ENCODE measurements at regions not wholly inside any gene's neighbourhood (a gene's known extent, or its start where the extent isn't known, plus 50 kb on each side); places are given as distances from the start of the nearest gene placed in this dataset.

DNA sequence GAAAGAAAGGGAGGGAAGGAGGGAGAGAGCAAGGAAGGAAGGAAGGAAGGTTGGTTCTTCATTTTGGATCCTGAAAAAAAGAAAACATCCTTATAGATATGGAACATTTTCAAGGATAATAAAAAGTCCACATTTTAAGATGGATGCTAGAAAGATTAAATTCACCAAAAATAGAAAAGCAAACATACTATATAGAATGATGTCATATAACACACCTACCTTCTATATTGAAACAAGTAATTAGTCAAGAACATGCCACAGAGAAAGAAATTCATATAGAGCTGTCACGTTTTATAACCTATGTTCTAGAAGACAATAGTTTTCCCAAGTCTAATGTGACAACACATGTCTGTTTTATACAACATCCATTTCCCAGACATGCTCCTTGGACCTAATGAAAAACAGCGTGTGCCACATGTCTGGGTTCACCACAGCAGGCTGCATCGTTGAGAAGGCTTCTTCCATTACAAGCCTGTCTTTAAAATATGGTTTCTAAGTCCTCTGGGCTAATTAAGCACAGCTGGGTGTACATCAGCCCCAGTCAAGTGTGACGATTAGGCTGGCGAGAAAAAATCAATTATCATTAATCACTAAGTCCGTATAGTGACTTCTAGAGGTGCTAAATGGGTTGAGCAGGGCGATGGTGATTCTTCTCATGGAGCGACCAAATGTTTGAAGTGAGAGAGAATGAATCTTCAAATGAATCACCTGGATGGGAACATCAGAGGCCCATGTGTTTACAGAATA lies 301.8 kb downstream of the TLE1 start:
- no peak for DNase-seq

DNA sequence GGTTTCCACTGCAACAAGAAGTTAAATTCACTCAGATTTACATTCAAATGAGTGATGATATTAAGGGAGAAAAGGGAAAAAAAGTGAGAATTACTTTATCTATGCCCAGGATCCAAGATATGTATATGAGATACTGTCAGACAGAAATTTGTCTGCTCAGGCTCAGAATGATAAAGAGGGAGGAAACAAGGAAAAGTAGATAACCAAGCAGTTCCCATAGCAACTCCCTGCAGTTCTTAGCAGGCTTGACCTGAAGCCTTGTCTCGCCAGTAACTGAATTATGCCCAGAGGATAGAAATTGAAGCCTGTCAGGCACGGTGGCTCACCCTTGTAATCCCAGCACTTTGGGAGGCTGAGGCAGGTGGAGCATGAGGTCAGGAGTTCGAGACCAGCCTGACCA lies 304.4 kb downstream of the TLE1 start:
- DNase-seq = no peak

DNA sequence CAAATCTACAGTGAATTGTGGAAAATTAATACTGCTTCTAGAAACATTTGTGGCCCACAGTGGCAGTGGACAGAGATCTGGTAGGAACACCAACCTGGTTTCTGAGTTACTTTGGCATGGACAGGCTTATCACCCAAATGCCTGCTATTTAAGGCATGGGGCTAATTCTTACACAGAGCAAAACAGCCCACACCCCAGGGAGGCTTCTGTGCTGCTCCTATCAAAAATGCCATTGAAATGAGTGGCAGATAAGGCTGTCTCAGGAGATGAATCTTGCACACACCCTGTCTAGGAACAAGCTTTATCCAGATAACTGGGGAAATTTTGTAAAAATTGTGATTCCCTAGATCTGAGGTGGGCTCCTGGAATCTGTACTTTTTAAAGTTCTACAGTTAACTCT lies 307.1 kb downstream of the TLE1 start:
- no peak for DNase-seq

DNA sequence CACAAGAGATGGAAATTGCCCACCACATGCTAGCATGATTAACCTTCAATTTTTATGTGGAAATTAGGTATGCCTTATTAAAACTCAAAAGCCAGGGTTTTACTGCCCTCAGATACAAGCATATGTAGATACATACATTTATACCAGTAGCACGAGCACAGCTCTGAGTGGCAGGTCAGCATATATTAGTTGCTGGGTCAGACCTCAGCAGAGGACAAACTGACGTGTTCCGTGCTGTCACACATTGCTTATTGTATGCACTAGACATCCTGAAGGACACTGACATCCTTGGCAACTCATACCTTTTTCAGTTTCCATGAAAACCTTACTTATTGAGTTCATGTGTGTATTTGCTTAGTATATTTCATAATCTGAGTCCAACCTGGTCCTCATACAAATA lies 307.7 kb downstream of the TLE1 start:
- DNase-seq = no peak

DNA sequence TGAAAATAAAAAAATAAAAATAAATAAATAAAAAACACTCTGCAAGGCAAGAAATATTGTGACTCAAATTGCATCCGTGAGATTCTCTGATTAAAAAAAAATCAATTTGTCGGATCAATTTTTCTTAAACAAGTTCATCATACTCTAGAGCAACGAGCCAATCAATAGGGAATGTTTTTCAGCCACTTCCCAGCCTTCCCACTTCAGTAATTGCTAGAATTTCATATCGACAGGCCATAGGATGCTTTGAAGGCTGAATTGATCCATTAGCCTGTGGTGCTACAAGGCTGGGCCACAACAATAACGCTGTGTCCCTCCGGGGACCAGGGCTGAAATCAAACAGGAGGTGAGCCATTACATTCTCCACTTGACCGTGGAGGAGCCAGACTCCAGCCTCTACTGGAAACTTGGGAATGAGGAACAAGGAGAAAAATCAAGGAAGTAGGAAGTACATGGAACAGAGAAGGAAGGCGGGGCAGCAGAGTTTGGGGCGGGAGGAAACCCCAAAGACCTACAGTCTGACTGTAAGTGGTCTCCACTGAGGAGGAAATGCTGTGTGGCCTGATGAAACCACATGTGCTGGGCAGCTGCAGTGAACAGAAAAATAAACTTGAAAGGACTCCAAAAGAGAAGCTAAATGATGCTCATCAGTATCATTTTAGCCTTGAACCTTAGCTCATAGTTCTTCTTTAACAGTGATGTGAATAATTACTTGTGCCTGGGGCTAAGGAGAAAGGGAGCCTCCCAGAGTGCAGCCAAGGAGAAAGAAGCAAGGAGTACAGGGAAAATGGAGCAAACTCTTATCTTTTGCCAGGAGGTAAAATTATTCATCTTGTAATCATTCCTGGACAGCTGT lies 308.6 kb downstream of the TLE1 start:
- DNase-seq = no peak

DNA sequence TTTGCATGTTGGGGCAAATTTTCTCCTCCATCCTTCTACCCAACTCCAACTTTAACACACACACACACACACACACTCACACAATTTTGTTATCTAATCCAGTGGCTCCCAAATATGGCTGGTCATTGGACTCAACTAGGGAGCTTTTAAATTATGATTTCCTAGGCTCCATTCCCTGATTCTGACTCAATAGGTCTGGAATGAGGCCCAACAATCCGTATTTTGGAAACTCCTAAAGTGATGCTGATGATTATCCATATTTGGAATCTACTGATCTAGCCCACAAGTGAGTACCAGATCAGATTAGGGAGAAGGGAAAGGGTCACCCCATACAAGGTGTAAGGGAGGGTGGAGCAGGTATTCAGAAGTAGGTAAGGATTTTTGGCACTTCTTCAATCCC lies 309.7 kb downstream of the TLE1 start:
- no peak for DNase-seq

DNA sequence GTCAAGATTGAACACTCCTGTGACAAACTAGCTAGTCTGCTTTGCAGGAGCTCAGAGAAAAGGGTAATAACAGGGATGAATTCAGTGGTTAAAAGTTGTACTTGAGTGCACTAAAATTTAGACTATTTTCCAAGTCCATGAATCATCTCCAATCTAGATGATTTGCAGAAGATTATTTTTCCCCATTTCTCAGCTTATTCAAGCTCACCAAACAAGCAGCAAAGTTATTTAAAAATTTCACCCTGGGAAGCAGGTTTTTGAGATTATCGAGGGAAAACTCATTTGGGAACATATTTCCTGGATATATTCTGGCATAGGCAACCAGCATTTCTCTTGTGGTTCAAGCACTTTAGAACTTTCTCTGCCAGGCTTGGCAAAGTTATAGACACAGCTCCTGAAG lies 311.4 kb downstream of the TLE1 start:
- DNase-seq = no peak

DNA sequence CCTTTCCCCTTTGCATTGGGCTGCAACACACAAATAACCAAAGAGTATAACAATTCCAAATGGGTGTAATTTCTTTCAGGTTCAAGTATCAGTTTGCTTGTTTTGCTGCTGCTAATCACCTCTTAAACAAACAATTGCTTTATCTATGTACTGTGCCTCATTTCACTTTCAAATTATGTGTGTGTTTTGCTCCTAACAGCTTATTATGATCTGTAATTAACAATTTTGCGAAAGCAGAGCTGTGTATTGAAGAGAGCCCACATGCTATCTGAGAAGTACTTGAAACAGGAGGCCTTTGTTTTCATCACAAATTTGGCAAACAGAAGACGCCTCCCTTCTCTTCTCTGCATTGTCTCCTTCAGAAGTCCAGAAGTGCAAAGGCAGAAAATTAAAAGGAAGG lies 312.0 kb downstream of the TLE1 start:
- no peak for DNase-seq

DNA sequence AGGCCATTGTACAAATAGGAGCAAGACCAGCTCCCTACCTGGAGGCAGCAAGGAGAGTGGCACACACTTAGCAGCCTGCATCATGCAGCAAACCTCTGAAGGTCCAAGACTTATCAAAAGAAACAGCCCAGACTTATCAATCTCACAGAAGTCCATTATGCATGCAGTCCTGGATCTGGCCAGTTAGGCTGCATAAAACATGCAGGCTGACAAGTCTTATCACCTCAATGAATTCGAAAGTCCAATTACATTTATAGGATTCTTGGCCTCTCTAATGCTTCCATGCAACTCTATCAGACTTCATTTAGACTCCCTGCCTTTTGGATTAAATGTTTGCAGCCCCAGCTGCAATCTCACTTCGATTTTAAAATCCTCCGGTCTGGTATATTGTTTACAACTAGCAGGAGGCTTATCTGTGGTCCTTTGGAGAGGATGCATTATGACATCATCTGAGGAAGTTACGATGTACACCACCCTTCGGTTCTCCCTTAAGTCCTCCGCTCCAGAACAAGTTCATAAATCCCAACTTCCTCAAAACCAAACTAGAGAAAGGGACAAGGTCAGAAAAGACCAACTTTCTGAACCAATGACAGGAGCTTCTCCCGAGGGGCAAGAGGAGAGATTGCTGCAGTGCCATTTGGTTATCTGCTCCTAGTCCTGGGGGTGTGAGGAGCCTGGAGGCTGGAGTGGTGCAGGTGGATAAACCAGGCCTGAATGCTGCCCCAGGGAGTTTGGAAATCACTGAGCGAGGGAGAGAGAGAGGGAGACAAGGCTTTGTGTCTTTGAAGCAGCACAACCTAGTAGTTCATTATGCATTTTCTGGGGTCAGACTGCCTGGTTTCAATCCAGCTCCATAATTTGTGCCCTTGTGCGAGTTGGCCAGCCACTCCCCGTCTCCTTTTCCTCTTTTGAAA lies 313.9 kb downstream of the TLE1 start:
- no peak for DNase-seq

DNA sequence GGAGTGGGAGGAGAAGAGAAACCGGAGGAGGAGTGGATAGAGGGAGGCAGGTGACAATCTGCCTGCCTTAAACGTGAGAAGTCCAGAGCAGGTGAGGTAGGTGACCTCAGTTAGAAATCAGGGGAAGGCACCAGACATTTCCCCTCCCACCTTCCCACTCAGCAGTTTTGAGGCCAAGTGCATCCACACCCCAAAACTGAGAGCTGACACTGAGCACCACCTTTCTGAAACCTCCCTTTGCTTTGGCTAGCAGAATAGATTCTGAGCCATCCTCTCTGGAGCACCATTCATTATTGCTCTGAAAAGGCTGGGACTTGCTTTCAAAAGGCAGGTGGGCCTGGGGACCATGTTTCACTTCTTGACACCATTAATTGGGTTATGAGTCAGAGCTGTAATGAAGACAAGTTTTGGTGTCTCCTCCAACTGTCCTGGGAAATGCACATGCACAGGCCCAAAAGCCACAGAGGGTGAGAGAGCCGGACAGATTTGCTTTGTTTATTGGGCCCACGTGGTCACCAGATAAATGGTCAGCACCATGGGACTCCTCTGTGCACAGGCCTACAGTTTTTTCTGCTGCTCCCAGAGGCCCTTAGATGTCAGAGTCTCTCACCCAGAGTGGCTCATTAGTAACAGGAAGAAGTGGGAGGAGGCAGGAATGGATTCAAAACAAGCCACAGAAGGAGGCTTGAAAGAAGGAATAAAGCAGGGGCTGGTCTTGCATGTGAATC lies 314.7 kb downstream of the TLE1 start:
- DNase-seq = no peak

DNA sequence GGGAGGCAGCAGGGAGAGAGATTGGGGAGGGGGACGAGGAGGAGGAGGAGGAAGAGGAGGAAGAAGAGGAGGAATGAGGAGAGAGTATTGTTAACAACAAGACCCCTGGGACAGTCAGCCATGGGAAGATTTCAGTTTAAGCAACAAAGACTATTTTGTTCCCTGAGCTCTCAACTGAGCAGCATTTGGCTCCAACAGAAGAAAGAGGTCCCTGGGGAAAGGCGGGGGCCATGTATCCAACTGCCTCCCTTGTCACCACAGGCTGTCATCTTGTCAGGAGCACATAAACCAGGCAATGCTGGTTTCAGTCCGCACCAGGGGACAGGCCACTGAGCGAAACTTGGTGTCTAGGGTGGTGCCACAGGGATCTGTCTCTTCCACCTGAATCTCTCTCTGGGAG lies 316.1 kb downstream of the TLE1 start:
- no peak for DNase-seq

DNA sequence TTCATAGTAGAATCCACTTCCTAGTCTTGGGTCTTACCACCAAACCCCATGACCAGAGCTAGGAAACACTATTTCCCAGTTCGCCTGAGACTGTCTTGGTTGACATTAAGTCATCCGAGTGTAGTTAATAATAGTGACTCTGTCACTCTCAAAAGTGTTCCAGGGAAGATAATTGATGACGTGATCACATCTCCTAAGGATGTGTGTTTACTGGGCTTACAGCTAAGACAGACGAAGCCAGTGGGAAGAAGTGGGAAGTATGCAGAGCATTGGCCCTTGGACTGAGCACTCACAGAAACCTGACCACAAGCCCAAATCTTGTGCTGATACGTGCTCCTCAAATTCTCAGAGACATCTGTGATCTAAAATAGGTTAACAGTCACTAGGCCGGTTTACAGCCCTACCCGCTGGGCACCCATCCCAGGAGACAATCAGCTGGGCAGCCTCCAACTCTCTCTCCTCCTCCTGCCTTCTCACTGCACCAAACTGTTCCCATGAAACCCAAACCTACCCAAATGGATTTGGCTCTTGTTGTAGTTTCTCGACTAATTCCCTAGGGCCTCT lies 316.6 kb downstream of the TLE1 start:
- no peak for DNase-seq

DNA sequence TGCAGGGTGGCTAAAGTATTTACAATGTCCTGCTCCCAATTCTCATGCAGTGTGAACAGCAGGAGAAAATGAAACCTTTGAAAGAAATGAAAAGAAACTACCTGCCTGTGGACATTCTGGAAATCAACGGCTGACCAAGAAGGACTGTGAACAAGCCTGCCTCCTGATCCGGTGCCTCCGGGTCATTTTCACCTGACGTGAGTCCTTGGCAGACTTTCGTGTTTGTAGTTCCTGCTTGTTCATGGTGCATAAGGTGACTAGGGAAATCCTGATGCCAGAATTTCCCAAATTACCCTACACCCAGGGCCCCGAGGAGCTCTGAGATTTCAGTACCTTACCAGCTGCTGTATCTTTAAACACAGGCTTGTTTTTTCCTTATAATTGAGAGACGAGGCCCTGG lies 317.5 kb downstream of the TLE1 start:
- DNase-seq = no peak

DNA sequence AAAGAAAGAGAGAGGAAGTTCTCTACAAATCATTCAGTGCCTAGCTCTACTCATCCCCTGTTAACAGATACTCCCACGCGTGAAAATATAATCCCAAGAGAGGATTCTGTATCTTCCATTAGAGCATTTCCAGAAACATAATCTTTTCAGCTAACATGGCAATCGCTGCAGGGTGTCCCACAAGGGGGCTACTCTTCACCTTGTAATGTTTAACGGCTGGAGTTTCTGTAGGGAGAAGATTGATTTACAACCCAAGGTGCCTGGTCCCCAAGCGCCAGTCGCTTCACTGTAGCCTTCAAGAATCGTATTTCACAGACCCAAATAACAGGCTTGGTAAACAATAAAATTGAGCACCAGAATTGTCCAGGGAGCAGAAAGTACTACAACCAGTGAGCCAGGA lies 318.7 kb downstream of the TLE1 start:
- no peak for DNase-seq

DNA sequence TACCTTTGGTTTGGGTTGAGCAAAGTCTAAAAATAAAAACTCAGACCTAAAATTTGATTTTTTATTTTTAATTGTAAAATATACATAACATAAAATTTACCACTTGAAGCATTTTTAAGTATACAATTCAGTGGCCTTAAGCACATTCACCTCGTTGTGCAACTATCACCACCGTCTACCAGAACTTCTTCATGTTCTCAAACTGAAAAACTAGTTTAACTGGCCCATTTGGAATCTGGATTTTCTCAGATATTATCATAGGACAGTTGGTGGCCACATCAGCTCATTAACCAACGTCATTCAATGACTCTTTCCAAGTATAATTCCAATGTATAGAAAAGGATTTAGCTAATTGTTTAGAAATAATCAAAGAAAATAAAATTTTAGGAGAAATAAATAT lies 319.3 kb downstream of the TLE1 start:
- DNase-seq = no peak

DNA sequence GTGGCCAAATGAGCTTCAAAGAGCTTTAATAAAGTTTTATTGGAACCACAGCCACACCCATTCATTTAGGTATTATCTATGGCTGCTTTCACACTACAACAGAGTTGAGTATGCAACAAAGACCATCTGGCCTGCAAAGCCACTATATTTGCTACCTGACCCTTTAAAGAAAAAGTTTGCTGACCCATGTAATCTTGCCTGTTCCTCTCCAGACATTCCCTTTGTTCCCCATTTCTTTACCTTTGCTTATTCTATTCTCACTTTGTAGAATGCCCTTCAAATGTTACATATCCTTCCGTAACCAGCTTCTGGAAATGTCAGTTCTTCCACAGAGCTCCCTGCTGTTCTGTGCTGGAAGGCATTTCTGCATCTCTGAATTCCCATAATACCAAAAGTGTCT lies 320.2 kb downstream of the TLE1 start:
- no peak for DNase-seq

DNA sequence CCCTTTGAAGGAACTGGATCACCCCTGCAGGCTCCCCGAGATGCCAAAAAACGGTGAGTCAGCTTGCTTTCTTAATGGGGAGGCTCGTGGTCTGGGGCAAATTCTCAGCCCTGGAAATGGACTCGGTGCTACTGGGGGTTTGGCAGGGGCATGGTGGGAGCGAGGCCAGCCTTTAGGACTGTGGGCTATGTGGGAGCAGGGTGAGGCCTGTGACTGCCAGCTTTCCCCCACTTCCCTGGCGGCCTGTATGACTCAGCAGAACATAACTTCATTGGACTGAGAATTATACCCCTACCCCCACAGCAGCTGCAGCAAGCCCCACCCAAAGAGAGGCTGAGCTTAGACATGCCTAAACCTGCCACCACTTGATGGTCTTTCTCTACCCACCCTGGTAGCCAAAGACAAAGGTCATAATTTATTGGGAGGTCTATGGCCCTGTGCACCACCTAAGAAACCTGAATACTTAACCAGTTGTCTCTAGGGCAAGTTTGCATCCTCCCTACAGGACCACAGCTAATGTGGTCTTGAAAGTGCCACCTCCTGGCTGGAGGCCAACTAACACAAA lies 325.3 kb downstream of the TLE1 start:
- no peak for DNase-seq

DNA sequence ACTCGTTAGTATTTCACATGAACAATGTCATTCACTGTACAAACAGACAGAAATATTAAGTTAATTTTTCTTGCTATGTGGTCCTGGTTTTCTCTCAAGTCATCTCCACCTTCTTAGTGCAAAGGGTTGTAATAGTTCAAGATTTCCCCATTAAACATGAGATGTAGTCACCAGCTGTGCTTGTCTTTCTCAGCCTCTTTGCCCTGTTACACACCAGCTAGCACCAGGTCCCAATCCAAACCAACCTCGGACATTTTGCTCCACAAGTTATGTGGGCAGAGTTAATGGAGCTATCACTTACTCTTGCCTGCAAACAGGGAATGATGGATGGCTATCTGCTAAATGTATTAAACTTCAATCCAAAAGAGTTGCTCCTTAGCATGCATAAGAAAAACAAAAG lies 328.1 kb downstream of the TLE1 start:
- DNase-seq = no peak

DNA sequence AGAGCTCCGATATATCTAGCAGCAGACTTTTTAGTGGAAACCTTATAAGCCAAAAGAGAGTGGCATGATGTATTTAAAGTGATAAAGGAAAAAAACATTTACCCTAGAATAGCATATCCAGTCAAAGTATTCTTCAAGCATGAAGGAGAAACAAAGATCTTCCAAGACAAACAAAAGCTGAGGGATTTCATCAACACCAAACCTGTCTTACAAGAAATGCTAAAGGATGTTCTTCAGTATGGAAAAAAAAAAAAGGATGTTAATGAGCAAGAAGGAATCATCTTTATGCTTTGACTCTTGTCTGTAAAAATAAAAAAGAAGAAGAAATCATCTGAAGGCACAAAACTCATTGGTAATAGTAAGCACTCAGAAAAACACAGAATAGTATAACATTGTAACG lies 338.2 kb downstream of the TLE1 start:
- DNase-seq = no peak

DNA sequence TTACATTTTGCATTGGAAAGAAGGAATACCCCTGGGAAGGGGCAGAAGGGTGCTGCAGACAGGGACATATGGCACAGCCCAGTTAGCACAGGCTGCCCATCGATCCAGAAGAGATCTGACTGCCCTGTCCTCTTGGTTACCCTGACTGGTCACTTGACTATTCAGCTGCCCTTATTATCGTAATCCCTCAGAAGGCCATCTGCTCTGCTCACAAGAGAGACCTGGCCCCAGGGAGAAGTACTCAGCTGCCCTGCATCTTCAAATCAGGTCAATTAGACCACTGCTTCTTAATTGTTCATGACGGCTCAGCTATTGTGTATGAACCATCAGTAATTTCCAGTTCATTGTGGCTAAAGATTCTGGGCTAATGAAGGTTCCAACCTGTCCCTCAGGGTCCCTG lies 345.0 kb downstream of the TLE1 start:
- no peak for DNase-seq

DNA sequence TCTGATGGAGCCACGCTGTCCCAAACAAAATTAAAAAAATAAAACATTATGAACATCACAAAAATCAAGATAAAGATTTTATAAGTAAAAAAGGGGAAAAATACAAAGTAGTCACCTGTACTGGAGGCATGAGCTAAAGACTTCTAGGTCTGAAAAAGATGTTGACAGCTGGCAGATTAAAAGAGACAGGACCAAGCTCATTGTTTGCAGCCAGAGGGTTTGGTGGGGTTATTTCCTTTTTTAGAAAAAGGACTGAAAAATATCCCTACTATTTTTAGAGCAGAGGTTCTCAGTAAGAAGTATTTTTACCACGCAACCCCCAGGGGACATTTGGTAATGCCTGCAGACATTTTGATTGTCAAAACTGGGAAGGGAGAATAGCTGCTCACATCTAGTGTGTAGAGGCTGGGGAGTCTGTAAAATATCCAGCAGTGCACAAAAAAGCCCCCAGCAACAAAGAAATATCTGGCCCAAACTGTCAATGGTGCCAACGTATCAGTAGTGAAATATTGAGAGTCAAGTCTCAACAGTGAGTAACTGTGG lies 353.4 kb downstream of the TLE1 start:
- DNase-seq = no peak

DNA sequence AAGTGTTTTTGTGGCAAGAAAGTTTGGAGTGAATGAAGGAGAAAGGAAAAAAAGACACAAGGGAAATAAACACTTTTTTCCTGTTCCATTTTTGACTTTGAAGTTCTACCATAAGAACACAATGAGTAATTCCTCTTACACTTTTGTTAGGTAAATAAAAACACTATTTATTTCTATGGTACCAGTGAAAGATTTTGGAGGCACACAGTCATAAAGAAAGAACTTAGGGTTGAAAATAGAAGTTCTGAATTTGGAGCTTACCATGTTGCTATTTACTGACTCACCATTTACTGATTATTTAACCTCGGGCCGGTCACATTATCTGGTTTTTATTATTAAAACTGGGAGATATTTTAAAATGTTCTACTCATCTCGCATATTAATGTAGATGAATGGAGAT lies 367.8 kb downstream of the TLE1 start:
- no peak for DNase-seq
